HG02970 (cell line): ENCODE measurements at regions not wholly inside any gene's neighbourhood (a gene's known extent, or its start where the extent isn't known, plus 50 kb on each side); places are given as distances from the start of the nearest gene placed in this dataset.
"Not testable (repeated sequence)": the region's sequence is repeated elsewhere in the genome, so short reads cannot be mapped to it uniquely, and the experiment has no call there.

Experiments
- ATAC-seq: cut with Tn5 transposase; IDR thresholded peaks from one replicate; pipeline ENCODE4 v1.9.1; 2021; ENCODE audit warnings: mild to moderate bottlenecking, moderate library complexity, moderate number of reproducible peaks; ENCODE audit not compliant: unreplicated experiment, low FRiP score

- ATAC-seq = no peak
Observed at GRCh38 chr2:64277101-64277849, 133.1 kb upstream of the PELI1 start.

DNA sequence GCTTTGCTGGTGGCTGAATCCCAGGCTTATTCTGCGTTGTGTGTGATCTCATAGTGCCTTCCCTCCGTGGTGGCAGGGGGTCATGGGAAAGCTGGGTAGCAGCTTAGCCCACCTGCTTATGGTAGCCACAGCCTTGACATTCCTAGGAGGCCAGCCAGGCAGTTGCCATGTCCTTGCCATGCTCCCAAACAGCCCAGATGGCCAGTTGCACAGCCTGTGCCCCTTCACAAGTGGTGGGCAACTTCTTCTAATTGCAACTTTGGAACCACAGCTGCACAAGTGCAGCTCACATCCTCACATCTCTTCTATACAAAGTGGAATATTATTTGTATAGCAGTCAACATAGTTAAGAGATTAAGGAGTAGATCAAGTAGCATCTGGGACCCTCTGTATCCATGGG is 136.6 kb upstream of the PELI1 start:
- ATAC-seq = not testable (repeated sequence)

- no peak for ATAC-seq
Observed at GRCh38 chr2:64283006-64283570, 138.9 kb upstream of the PELI1 start.

DNA sequence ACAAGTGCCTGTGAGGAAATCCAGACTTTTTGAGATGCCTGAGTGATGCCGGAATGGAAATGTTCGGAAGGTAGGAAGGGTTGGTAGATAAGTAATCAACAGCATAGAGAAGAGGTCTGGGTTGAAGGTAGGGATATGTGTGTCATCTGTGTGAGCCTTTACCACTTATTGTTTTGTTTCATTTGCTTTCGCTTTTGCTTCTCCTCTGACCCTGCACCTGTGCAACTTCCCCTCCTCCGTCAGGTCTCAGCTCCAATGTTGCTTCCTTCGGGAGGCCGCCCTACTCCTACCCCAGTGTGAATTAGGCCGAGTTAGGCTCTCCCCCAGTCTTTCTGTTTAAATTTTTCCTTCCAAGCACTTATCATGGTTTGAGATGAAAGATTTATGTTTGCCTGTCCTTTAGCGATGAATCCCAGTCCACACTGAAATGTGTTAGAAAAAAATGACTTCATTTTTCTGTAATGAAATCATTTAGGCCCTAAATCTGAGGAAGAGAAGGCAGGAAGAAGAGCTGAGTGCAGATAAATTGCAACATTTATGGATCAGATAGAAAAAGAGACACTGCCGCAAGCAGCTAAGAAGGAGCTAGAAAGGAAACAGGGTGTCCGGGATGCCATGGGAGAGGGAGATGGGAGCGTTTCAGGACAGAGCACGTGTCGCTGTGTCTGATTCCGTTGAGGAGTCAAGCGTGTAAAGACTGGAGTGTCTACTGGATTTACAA is 139.6 kb upstream of the PELI1 start:
- no peak for ATAC-seq

DNA sequence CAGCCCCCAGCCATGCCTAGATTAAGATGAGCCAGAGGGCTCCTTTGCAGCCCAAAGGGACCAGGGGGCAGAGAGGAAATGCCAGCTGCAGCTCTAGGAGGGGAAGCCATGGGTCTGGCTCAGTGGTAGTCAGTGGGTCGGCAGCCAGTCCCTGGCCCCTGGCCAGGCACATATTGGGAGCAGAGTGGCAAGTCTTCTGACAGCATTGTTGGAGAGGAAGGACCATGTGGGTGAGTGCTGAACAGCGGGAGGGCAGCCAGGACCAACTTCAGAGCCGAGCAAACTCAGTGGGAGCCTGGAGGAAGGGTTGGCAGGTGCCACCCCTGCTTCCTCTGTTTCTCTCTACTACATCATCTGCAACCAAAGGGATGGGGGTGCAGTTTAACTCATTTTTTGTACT is 140.5 kb upstream of the PELI1 start:
- no peak for ATAC-seq

GRCh38 chr2:64287202-64287740 is 143.1 kb upstream of the PELI1 start:
- no peak for ATAC-seq

DNA sequence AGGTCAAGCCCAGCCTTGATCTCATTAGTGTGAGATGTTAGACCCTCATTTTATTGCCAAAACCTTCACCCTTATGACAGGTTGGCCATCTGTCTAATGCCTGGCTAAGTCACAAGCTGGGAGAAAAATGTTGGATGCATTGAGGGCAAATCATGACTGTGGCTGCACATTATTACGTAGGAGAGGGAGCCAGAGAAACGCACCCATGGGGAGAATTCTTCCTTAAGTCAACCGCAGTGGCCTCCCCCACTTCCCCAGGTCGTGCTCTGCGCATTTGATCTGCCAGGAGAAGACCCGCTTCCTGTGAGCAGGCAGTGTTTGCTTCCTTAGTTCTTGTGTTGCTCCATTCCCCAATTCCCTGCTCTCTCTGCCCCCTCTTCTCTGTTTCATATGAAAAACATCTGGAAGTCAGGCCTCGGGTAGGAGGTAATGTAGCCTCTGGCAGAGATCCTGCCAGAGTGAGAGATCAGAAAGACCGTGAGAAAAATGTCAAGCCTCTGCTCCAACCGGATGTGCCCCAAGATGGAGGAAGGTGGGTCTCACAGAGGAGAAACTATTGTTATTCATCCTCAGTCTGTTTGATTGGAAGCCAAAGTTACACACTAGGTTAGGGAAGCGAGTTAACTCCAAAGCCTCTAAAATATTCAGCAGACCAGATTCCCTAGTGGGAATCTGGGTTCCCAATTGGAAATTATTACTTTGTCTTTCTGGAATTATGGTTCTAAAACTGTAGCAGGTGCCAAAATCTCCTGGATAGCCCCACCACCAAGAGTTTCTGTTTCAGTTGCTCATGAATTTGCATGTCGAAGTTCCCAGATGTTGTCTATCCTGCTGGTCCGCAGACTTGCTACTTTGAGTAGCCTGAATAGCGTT is 144.3 kb upstream of the PELI1 start:
- ATAC-seq = no peak

DNA sequence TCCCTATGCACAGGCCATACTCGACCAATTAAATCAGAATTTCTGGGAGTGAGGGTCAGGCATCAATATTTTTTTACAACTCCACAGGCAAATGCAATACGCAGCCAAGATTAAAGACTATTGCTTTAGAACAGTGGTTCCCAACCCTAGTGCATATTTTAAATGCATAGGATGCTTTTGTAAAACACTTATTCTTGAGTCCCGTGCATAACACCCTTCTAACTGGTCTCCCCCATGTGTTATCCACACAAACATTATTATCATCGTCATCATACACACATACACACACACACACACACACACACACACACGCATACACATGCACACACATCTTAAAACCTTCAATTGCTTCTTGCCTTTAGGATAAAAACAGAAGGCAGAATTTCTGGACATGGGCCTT is 145.0 kb upstream of the PELI1 start:
- no peak for ATAC-seq

DNA sequence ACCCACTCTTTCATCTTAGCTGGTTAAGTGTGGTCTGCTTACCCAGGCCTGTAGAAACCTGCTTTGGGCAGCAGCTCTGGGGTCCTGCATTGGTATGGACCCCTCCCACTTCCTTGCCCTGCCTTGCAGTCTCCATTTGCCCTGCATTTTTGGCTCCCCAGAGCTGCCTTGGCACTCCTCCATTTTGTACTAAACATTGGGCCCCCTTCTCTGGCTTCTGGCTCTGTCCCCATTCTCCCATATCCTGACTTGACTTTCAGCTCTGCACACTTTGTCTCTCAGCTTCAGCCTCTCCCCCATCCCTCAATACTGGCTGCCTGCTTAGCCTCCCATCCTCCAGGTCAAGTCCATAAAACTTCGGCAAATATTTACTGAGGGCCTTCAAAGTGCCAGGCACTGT is 145.5 kb upstream of the PELI1 start:
- no peak for ATAC-seq

- no peak for ATAC-seq
Observed at GRCh38 chr2:64291181-64291580, 147.0 kb upstream of the PELI1 start.

DNA sequence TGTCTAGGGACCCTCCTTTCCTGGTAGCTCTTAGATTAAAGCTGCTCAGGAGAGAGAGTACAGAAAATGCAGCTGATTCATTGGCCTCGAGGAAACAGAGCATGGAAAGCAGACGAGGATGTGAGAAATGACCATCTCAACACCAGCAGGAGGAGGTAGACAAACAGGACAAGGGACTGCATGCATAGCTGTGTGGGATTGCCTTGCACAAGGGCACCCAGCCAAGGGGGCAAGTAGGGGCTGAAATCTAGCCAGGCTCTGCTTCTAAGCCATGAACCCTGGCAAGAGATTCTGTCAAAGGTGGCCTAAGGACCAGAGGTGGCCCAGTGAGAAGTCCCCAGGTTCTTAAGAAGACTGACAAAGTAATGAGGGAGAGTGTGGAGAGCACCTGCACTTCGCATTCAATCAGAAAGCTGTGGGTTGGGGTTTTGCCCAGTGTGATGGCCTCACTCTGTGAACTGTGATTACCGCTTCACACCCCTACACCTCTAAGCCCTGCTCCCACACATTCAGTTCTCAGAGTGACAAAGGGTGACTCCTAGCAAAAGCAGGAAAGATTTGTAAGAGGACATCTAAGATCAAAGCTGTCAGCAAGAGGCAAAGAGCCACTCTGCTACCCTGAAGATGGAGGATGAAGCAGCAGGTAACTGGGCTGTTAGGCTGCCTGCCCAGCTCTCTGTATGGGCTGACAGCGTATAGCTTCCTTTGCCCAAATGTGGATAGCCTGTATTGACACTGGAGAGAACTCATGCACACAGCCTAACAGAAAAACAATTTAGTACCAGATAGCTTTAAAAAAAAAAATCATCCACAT is 151.3 kb upstream of the PELI1 start:
- no peak for ATAC-seq

GRCh38 chr2:64296140-64296480 is 151.9 kb upstream of the PELI1 start:
- no peak for ATAC-seq

GRCh38 chr2:64296695-64297346 is 152.6 kb upstream of the PELI1 start:
- no peak for ATAC-seq

DNA sequence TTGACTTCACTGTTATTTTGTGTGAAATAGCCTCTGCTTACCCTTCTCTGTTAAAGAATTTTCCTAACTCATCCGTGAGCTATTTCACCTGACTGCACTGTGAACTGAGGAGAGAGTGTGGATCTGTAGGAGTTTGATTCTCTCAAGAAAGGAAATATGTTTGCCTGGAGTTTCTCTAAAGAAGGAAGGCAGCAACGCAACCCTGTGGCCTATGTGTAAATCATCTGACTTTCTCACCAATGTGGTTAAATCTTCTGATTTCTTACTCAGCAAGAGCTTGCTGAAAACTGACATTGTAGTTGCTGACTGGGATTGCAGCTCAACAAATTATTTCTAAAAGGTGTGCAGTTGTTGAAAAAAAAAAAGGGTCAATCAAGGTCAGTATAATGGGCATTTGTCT is 153.9 kb upstream of the PELI1 start:
- no peak for ATAC-seq

DNA sequence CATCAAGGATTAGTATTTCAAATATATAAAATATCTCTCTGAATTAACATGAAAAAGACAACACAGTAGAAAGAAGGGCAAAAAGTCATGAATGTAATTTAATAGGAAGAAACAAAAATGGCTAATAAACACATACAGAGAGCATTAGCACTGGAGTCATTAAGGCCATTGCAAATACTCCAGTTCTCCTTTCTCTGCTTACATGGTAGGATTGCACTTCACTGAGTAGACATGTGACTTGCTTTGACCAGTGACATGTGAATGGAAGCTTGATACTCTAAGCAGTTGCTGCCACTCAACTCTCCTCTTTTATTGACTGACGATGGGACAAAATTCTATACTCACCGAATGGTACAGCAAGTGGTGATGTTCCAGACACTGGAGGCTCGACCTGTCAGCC is 153.9 kb upstream of the LGALSL start:
- no peak for ATAC-seq

GRCh38 chr2:64303250-64303649 is 150.7 kb upstream of the LGALSL start:
- ATAC-seq = no peak

DNA sequence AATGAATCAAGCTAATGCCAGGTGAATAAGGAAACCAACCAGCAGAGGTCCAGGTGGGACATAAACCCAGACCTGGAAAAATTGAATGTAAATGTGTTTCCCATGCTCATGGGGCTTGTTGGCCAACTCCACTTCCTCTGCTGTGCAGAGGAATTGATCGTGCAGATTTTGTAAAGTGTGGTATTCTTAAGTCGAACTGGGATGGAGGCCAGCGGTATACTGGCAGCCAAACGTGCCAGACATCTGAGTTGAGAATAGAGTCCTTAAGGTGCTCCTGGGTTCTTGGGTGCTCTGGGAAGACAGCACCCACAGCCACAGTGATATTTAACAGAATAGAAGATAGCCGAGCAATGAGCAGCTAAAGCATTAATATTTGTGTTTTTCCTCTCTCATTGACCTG is 146.5 kb upstream of the LGALSL start:
- no peak for ATAC-seq

- no peak for ATAC-seq
Observed at GRCh38 chr2:64311191-64311910, 142.6 kb upstream of the LGALSL start.
